GM12873 (cell line): ENCODE measurements at regions not wholly inside any gene's neighbourhood (a gene's known extent, or its start where the extent isn't known, plus 50 kb on each side); places are given as distances from the start of the nearest gene placed in this dataset.

Experiments used
- TF ChIP-seq, protein P1 (sequence below): IDR thresholded peaks from 2 replicates; pipeline ENCODE4 v1.5.1; 2012; ENCODE audit warnings: low read depth, mild to moderate bottlenecking, moderate library complexity, low read length, control low read depth; ENCODE audit not compliant: insufficient read depth; ENCODE audit errors: missing control alignments

DNA sequence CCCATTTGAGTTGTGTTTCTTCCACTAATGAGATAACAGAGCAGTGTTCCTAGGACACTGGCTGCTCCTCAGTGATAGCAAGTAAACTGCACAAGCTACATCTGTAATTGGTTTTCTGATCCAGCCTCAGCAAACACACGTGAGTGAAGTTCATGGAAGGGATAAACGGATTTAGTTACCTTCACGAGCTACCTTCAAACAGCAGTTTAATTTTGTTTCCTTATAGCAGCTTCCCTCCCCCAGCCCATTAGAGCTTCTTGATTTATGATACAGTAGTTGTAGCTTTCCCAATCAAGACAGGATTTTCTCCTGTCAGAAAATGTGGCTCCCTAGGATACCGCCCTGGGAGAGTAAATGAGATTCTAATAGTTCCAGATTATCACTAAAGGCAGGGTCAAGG lies 634.2 kb upstream of the FAT1 start:
- TF ChIP-seq, protein P1, sequence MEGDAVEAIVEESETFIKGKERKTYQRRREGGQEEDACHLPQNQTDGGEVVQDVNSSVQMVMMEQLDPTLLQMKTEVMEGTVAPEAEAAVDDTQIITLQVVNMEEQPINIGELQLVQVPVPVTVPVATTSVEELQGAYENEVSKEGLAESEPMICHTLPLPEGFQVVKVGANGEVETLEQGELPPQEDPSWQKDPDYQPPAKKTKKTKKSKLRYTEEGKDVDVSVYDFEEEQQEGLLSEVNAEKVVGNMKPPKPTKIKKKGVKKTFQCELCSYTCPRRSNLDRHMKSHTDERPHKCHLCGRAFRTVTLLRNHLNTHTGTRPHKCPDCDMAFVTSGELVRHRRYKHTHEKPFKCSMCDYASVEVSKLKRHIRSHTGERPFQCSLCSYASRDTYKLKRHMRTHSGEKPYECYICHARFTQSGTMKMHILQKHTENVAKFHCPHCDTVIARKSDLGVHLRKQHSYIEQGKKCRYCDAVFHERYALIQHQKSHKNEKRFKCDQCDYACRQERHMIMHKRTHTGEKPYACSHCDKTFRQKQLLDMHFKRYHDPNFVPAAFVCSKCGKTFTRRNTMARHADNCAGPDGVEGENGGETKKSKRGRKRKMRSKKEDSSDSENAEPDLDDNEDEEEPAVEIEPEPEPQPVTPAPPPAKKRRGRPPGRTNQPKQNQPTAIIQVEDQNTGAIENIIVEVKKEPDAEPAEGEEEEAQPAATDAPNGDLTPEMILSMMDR, result no peak

DNA sequence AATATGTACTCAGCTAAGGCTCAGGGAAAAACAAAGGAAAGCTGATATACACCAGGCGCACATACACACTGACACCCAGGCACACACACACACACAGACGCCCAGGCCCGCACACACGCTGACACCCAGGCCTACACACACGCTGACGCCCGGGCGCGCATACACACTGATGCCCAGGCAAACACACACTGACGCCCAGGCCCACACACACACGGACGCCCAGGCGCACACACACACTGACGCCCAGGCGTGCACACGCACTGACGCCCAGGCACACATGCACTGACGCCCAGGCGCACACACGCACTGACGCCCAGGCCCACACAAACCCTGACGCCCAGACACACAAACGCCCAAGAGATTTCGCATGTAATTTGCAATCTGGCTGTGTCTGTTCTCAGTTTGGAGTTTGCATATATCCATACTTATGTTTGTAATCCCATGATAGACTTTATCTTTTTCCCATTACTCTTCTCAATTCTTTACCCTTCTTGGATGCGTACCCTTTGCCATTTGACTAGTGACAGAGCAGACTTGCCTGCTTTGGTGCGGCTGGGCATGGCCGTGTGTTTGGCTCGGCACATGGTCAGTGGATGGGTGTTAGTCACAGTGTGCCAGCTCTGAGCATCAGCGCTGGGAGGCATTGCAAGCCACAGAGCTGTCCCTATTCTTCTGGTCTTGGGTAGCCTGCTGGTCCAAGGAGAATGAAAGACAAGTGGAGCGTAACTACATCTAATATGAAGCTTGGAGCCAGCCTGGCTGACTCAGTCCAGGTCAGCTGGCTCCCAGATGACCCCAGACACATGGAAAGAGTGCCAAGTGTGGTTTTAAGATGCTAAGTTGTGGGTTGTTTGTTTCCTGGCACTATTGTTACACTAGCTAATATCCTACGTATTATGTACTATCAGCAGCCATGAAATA lies 632.4 kb upstream of the ZFP42 start:
- TF ChIP-seq, protein P1, result no peak

DNA sequence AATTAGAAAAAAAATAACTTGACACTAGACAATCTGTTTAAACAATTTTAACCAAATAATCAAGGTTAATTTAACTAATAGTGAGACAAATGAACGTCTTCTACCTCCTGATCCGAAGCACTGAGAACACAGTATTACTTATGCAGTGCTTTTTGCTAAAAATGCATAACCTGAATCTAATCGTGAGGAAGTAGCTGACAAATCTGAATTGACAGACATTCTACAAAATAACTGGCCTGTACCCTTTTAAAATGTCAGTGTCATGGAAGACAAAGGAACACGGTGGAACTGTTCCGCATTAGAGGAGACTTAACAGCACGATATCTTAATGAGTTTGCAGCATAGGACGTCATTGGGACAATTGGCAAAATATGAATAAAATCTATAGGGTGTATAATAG lies 631.2 kb upstream of the ZFP42 start:
- TF ChIP-seq, protein P1, result no peak

DNA sequence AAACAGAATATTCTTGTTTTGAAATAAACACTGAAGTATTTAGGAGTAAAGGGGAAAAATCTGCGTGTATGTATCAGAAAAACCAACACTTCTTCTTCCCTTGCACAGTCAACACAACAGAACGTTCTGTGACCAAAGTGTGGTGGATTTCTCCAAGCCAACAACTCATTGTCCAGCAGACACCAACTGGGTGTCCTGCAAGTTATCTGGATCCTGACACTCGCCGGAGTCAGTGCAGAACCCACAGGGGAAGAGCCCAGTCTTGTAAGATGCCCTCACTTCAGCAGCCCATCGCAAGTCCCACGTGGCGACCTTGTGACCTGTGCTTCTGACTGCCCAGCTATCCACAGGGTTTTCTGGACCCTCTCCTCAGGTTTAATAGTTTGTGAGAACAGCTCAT lies 630.7 kb upstream of the ZFP42 start:
- TF ChIP-seq, protein P1, result no peak

DNA sequence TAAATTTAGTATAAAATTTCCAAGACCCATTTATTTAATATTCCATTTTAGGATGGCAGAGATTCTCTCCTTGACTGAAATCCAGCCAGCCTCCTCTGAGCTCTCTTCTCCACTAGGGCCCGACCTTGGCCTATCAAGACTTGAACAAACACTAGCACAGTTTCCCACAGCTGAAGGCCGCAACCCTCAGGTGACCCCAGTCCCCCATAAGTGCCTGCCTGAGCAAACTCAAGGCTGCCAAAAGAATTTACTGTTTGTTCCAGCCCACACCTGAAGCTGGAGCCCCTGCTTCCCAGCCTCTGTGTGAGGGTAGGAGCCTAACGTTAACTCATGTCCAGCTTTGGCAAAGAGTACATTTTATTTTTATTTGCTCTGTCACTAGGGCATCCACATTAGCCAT lies 629.0 kb upstream of the ZFP42 start:
- TF ChIP-seq, protein P1, result no peak

DNA sequence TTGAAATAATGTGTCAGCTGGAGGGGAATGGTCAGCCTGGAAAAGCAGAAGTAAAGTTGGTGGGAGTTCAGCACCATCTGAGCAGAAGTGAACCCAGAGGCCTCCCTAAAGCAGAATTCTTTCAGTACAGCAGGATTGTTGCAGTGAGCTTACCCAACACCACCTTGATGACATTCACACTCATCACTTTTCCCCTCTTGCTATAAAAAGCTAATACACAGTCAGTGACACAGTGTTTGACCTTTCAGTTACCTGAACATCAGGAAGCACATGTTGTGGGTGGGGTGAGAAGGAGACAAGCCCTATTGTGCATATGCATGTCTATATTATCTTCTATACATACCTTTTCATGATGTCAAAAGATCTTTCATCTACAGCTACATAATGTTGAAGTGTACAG lies 624.7 kb upstream of the ZFP42 start:
- TF ChIP-seq, protein P1, result no peak

DNA sequence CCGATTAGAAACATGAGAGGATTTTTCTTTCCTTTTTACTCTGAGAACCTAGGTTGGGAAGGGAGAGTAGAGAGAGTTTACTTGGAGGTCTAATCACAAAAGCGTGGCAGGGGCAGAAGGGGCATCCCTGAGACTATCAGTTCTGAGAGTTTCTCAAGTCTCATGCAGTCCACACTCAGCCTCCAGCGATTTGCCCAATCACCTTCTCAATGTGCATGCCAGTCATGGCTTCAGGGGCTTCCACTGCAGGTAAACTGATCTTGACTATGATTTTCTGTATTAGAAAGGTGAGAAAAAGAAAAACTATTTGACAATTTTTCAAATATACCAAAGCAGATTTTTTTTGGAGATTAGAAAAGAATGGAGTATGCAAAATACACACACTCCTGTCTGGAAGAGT lies 617.1 kb upstream of the ZFP42 start:
- TF ChIP-seq, protein P1, result no peak
